HG02981 (cell line): ENCODE measurements at regions not wholly inside any gene's neighbourhood (a gene's known extent, or its start where the extent isn't known, plus 50 kb on each side); places are given as distances from the start of the nearest gene placed in this dataset.

Experiments
- ATAC-seq: cut with Tn5 transposase; IDR thresholded peaks from one replicate; pipeline ENCODE4 v1.9.1; 2021; ENCODE audit warnings: mild to moderate bottlenecking, moderate library complexity; ENCODE audit not compliant: unreplicated experiment

GRCh38 chr12:82529101-82529500 lies 157.6 kb upstream of the TMTC2 start:
- peak; percentile 42 for ATAC-seq

- ATAC-seq = no peak
These were observed 156.8 kb upstream of the TMTC2 start for GRCh38 chr12:82529954-82530353.

GRCh38 chr12:82530394-82530793 lies 156.3 kb upstream of the TMTC2 start:
- ATAC-seq = no peak

GRCh38 chr12:82533341-82533740 lies 153.4 kb upstream of the TMTC2 start:
- no peak for ATAC-seq

- ATAC-seq = no peak
These were observed 149.3 kb upstream of the TMTC2 start for GRCh38 chr12:82537436-82537835.

GRCh38 chr12:82554529-82554928 lies 132.2 kb upstream of the TMTC2 start:
- peak; percentile 94 for ATAC-seq

- no peak for ATAC-seq
These were observed 131.0 kb upstream of the TMTC2 start for GRCh38 chr12:82555699-82556098.

- no peak for ATAC-seq
These were observed 120.7 kb upstream of the TMTC2 start for GRCh38 chr12:82565966-82566365.

- ATAC-seq = no peak
These were observed 119.0 kb upstream of the TMTC2 start for GRCh38 chr12:82567688-82568087.

GRCh38 chr12:82574191-82574590 lies 112.5 kb upstream of the TMTC2 start:
- no peak for ATAC-seq

- ATAC-seq = no peak
These were observed 108.0 kb upstream of the TMTC2 start for GRCh38 chr12:82578725-82579124.

- ATAC-seq = no peak
These were observed 103.0 kb upstream of the TMTC2 start for GRCh38 chr12:82583756-82584155.

GRCh38 chr12:82593143-82593542 lies 93.6 kb upstream of the TMTC2 start:
- ATAC-seq = peak; percentile 82

GRCh38 chr12:82593901-82594396 lies 92.8 kb upstream of the TMTC2 start:
- peak; percentile 84 for ATAC-seq

GRCh38 chr12:82595941-82596340 lies 90.8 kb upstream of the TMTC2 start:
- ATAC-seq = no peak

- ATAC-seq = no peak
These were observed 90.2 kb upstream of the TMTC2 start for GRCh38 chr12:82596483-82596882.

GRCh38 chr12:82600379-82600778 lies 86.3 kb upstream of the TMTC2 start:
- no peak for ATAC-seq

GRCh38 chr12:82603647-82604046 lies 83.1 kb upstream of the TMTC2 start:
- ATAC-seq = peak; percentile 50

GRCh38 chr12:82605115-82605514 lies 81.6 kb upstream of the TMTC2 start:
- peak; percentile 72 for ATAC-seq

GRCh38 chr12:82608706-82609105 lies 78.0 kb upstream of the TMTC2 start:
- ATAC-seq = no peak

- no peak for ATAC-seq
These were observed 77.3 kb upstream of the TMTC2 start for GRCh38 chr12:82609234-82609914.

- no peak for ATAC-seq
These were observed 67.1 kb upstream of the TMTC2 start for GRCh38 chr12:82619644-82620043.

- no peak for ATAC-seq
These were observed 65.8 kb upstream of the TMTC2 start for GRCh38 chr12:82620917-82621316.
